ENCODE measurements at regions not wholly inside any gene's neighbourhood (a gene's known extent, or its start where the extent isn't known, plus 50 kb on each side); places are given as distances from the start of the nearest gene placed in this dataset.

- TF ChIP-seq CTCF (IDR thresholded peaks at IDR 0.05): no peak
- TF ChIP-seq POLR2AphosphoS5 (IDR thresholded peaks at IDR 0.05): no peak
- no peak for TF ChIP-seq EP300 (IDR thresholded peaks at IDR 0.05)
These were observed 100.8 kb upstream of the DSCAM start for GRCh38 chr21:40947713-40948112.
